Brain microvascular endothelial cell (primary cell): ENCODE measurements at regions not wholly inside any gene's neighbourhood (a gene's known extent, or its start where the extent isn't known, plus 50 kb on each side); places are given as distances from the start of the nearest gene placed in this dataset.

Experiments used
- DNase-seq: peaks from one replicate; pipeline ENCODE4 v3.0.0-alpha.2; 2020
- H3K27ac ChIP-seq: fragments of 250-450 bp; sonication (Bioruptor Pico); 2 replicates; pipeline ENCODE4 v1.5.1; 2020; ENCODE audit warnings: mild to moderate bottlenecking, moderate library complexity
- H3K27me3 ChIP-seq: fragments of 250-450 bp; sonication (Bioruptor Pico); replicated peaks from 2 replicates; pipeline ENCODE4 v1.5.1; 2020; ENCODE audit warnings: mild to moderate bottlenecking
- H3K36me3 ChIP-seq: fragments of 250-450 bp; sonication (Bioruptor Pico); replicated peaks from 2 replicates; pipeline ENCODE4 v1.5.1; 2020; ENCODE audit warnings: mild to moderate bottlenecking
- H3K4me3 ChIP-seq: 2 replicates; pipeline ENCODE4 v1.5.1; 2011; ENCODE audit warnings: low read depth, mild to moderate bottlenecking, control low read depth, low read length, moderate library complexity
- in situ Hi-C: cut with HindIII; loops from 2 replicates; pipeline ENCODE4 v1.10.0; 2017; ENCODE audit warnings: low sequenced_read_pairs, low pct_ligation_motif_present
- TF ChIP-seq, protein P1 (sequence below): IDR thresholded peaks from 2 replicates; pipeline ENCODE4 v1.5.1; 2011; ENCODE audit warnings: low read depth, mild to moderate bottlenecking, moderate library complexity, low read length, control low read depth, inconsistent platforms; ENCODE audit errors: missing control alignments

GRCh38 chr3:124161448-124161847 is 169.5 kb upstream of the ROPN1 start:
- Histone ChIP-seq H3K4me3 (no peak overlapping the region), H3K27me3 (no peaks in the 10 kb centered on the region), H3K27ac (no peak overlapping the region), H3K36me3 (no peaks in the 10 kb centered on the region)
- TF ChIP-seq, protein P1, sequence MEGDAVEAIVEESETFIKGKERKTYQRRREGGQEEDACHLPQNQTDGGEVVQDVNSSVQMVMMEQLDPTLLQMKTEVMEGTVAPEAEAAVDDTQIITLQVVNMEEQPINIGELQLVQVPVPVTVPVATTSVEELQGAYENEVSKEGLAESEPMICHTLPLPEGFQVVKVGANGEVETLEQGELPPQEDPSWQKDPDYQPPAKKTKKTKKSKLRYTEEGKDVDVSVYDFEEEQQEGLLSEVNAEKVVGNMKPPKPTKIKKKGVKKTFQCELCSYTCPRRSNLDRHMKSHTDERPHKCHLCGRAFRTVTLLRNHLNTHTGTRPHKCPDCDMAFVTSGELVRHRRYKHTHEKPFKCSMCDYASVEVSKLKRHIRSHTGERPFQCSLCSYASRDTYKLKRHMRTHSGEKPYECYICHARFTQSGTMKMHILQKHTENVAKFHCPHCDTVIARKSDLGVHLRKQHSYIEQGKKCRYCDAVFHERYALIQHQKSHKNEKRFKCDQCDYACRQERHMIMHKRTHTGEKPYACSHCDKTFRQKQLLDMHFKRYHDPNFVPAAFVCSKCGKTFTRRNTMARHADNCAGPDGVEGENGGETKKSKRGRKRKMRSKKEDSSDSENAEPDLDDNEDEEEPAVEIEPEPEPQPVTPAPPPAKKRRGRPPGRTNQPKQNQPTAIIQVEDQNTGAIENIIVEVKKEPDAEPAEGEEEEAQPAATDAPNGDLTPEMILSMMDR: no peak
- no peak for DNase-seq
- in situ Hi-C loops: no loop called here

- DNase-seq: no peak
- H3K27ac ChIP-seq: no peak overlapping the region
- TF ChIP-seq, protein P1: no peak
- H3K4me3 ChIP-seq: no peak overlapping the region
- in situ Hi-C loops: no loop called here
- H3K27me3 ChIP-seq: no peaks in the 10 kb centered on the region
- H3K36me3 ChIP-seq: no peaks in the 10 kb centered on the region
Observed at GRCh38 chr3:124163689-124164088, 171.8 kb upstream of the ROPN1 start.

DNA sequence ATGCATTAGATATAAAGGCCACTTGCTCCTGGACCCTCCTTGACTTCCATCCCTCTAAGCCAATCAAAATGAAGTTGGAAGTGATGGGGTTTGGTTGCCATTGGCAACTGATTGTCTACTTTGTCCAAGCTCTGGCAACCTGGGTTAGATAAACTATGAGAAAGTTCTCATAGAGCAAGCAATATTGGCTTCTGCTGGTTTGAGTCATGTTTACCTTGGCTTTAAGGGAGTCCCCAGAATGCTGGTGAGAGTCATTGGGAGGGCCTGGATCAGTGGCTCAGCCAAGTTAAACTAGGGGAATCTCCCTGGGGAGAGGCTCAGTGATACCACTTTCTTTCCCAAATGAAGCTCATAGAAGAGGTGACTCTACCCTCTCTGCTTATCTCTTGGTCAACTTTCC is 176.3 kb upstream of the ROPN1 start:
- no peak overlapping the region for H3K4me3 ChIP-seq
- no peaks in the 10 kb centered on the region for H3K27me3 ChIP-seq
- TF ChIP-seq, protein P1: no peak
- peak; percentile 18 for DNase-seq
- H3K27ac ChIP-seq: no peak overlapping the region
- no peaks in the 10 kb centered on the region for H3K36me3 ChIP-seq
- in situ Hi-C loops: no loop called here

GRCh38 chr3:124172283-124172682 is 180.4 kb upstream of the ROPN1 start:
- TF ChIP-seq, protein P1: no peak
- DNase-seq: no peak

DNA sequence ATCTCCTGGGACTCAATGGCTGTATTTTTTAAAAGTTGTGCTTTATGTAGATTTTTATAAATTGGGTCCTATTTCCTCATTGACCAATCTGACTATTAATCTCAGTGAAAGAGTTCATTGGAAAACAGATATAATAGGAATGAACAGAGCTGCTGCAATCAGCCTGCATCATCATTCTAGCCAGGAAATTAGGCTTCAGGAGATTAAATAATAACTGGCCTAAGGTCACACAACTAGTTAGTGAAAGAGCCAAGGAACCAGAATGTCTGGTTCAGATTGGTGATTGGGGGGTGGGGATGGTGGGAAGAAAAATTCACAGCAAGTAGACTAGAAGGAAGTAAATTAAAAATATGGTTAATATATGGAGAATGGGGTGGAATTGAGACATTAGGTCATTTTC is 180.9 kb upstream of the ROPN1 start:
- H3K27ac ChIP-seq: no peak overlapping the region
- DNase-seq: no peak

More at GRCh38 chr3:124172283-124172682, 180.4 kb upstream of the ROPN1 start:
- Histone ChIP-seq H3K27me3 (no peaks in the 10 kb centered on the region), H3K36me3 (no peaks in the 10 kb centered on the region), H3K27ac (no peak overlapping the region), H3K4me3 (no peak overlapping the region)
- in situ Hi-C loops: no loop called here

DNA sequence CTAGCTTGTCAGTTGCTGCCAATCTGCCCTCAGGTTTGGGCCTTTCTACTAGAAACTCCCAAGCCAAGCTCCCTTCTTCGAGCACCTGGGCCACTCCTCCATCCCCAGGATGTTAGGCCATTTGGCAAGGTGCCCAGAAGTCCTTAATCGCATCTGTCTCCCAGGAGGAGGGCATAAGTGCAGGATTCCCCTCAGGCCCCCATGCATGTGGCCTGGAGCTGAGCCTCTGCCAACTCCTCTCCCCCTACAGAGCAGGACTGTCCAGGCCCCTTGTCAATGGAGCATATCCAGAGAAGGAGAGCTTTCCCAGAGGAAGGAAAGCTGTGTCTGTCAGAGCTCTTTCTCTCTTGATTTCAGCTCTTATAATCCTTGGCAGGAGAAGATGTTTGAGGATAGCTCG is 182.6 kb upstream of the ROPN1 start:
- TF ChIP-seq, protein P1: no peak
- no peaks in the 10 kb centered on the region for H3K27me3 ChIP-seq
- no peak overlapping the region for H3K27ac ChIP-seq
- in situ Hi-C loops: no loop called here
- no peak overlapping the region for H3K4me3 ChIP-seq
- H3K36me3 ChIP-seq: no peaks in the 10 kb centered on the region
- no peak for DNase-seq

More for the DNA sequence above, 180.9 kb upstream of the ROPN1 start:
- no peaks in the 10 kb centered on the region for H3K36me3 ChIP-seq
- TF ChIP-seq, protein P1: no peak
- H3K27me3 ChIP-seq: no peaks in the 10 kb centered on the region
- no peak overlapping the region for H3K4me3 ChIP-seq
- in situ Hi-C loops: no loop called here
